ENCODE measurements at regions not wholly inside any gene's neighbourhood (a gene's known extent, or its start where the extent isn't known, plus 50 kb on each side); places are given as distances from the start of the nearest gene placed in this dataset.

DNA sequence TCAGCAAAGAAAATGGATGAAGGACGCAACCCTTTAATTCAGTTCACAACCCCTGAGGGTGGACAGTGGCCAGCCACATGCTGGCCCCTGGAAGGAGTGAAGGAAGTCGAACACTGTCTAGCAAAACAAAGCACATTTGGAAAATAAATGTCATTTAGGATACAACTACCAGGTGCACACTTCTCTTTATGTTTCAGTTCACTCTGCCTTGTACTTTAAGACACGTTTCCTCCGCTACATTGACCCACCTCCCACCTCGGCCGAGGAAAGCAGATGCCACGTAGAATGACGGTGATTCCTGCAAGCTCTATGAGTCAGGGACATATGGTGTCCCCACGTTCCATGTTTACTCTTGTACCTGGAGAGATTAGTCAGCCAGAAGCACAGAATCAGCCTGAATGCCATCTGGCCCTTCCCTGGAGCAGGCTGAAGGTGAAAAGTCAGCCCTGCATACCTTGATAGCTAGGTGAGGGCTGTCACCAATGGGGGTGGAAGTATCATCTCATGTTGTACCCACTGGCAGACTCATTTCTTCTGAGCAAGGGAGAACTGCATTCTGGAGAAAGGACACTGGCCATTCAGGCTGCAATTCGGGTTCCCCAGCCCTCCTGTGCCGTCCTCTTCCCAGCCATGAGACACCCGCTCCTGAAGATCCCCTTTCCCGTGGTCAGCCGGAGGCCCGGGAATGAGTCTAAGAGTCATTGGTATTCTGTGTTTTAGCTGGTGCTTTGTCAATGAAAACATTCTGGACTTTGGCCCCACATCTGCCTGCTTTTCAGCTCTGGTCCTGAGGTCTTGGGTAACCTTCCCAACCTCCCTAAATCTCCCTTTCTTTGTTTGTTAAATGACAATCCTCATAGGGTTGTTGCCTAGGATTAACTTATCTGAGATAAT lies 60.6 kb downstream of the FOXA2 start (continued):
- TF ChIP-seq ZNF709 (CRISPR knock-in tag; IDR thresholded peaks at IDR 0.05) (peak; percentile 74), CC2D1A (CRISPR knock-in tag; IDR thresholded peaks at IDR 0.05) (no peak), KLF11 (CRISPR knock-in tag; IDR thresholded peaks at IDR 0.05) (peak; percentile 76), ZNF777 (CRISPR knock-in tag; IDR thresholded peaks at IDR 0.05) (peak; percentile 59; the same call in 1 of the 2 replicates), ZNF230 (CRISPR knock-in tag; IDR thresholded peaks at IDR 0.05) (peak; percentile 89; the same call in 1 of the 2 replicates), ZZZ3 (CRISPR knock-in tag; IDR thresholded peaks at IDR 0.05; ENCODE audit: borderline replicate concordance) (no peak), ZNF10 (CRISPR knock-in tag; IDR thresholded peaks at IDR 0.05; ENCODE audit: borderline replicate concordance, low read depth) (no peak), KAT2B (IDR thresholded peaks at IDR 0.05; ENCODE audit: borderline replicate concordance, low read depth, low read length) (no peak), EHMT2 (IDR thresholded peaks at IDR 0.05; ENCODE audit: borderline replicate concordance, low read depth, low read length) (peak; percentile 68; the same call in 1 of the 2 replicates), ZFAT (CRISPR knock-in tag; conservative IDR thresholded peaks at IDR 0.05) (no peak), ZNF460 (CRISPR knock-in tag; IDR thresholded peaks at IDR 0.05; ENCODE audit: borderline replicate concordance) (no peak), AHR (CRISPR knock-in tag; IDR thresholded peaks at IDR 0.05) (0 out of 2 replicates have a peak, but pooled peaks have one; percentile 38), ELF3 (CRISPR knock-in tag; IDR thresholded peaks at IDR 0.05) (peak; percentile 76), ZNF776 (CRISPR knock-in tag; IDR thresholded peaks at IDR 0.05) (peak; percentile 78), NR2C2 (CRISPR knock-in tag; IDR thresholded peaks at IDR 0.05; ENCODE audit: borderline replicate concordance) (no peak; the same call in 1 of the 2 replicates), SRSF4 (IDR thresholded peaks at IDR 0.05; ENCODE audit: low read depth, low read length, poor library complexity, severe bottlenecking) (no peak), ZNF567 (CRISPR knock-in tag; IDR thresholded peaks at IDR 0.05; ENCODE audit: borderline replicate concordance) (peak; percentile 75), SNRNP70 (IDR thresholded peaks at IDR 0.05; ENCODE audit: low read depth, low read length) (no peak)
- TF ChIP-seq, protein P1, sequence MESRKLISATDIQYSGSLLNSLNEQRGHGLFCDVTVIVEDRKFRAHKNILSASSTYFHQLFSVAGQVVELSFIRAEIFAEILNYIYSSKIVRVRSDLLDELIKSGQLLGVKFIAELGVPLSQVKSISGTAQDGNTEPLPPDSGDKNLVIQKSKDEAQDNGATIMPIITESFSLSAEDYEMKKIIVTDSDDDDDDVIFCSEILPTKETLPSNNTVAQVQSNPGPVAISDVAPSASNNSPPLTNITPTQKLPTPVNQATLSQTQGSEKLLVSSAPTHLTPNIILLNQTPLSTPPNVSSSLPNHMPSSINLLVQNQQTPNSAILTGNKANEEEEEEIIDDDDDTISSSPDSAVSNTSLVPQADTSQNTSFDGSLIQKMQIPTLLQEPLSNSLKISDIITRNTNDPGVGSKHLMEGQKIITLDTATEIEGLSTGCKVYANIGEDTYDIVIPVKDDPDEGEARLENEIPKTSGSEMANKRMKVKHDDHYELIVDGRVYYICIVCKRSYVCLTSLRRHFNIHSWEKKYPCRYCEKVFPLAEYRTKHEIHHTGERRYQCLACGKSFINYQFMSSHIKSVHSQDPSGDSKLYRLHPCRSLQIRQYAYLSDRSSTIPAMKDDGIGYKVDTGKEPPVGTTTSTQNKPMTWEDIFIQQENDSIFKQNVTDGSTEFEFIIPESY (CRISPR knock-in tag; IDR thresholded peaks at IDR 0.05): peak; percentile 74
- TF ChIP-seq, protein P2, sequence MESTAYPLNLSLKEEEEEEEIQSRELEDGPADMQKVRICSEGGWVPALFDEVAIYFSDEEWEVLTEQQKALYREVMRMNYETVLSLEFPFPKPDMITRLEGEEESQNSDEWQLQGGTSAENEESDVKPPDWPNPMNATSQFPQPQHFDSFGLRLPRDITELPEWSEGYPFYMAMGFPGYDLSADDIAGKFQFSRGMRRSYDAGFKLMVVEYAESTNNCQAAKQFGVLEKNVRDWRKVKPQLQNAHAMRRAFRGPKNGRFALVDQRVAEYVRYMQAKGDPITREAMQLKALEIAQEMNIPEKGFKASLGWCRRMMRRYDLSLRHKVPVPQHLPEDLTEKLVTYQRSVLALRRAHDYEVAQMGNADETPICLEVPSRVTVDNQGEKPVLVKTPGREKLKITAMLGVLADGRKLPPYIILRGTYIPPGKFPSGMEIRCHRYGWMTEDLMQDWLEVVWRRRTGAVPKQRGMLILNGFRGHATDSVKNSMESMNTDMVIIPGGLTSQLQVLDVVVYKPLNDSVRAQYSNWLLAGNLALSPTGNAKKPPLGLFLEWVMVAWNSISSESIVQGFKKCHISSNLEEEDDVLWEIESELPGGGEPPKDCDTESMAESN (CRISPR knock-in tag; conservative IDR thresholded peaks at IDR 0.05): 0 out of 2 replicates have a peak, but pooled peaks have one; percentile 8
- TF ChIP-seq, protein P3, sequence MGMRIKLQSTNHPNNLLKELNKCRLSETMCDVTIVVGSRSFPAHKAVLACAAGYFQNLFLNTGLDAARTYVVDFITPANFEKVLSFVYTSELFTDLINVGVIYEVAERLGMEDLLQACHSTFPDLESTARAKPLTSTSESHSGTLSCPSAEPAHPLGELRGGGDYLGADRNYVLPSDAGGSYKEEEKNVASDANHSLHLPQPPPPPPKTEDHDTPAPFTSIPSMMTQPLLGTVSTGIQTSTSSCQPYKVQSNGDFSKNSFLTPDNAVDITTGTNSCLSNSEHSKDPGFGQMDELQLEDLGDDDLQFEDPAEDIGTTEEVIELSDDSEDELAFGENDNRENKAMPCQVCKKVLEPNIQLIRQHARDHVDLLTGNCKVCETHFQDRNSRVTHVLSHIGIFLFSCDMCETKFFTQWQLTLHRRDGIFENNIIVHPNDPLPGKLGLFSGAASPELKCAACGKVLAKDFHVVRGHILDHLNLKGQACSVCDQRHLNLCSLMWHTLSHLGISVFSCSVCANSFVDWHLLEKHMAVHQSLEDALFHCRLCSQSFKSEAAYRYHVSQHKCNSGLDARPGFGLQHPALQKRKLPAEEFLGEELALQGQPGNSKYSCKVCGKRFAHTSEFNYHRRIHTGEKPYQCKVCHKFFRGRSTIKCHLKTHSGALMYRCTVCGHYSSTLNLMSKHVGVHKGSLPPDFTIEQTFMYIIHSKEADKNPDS (CRISPR knock-in tag; IDR thresholded peaks at IDR 0.05): no peak

All from HepG2 (cell line).